ENCODE measurements at regions not wholly inside any gene's neighbourhood (a gene's known extent, or its start where the extent isn't known, plus 50 kb on each side); places are given as distances from the start of the nearest gene placed in this dataset.
A peak's percentile ranks its signal among the peaks of the same experiment; 100 is the strongest.

GRCh38 chr2:221176667-221177066 lies 395.4 kb downstream of the EPHA4 start:
- Histone ChIP-seq H3K9ac (ENCODE audit: low read length) (no peak overlapping the region), H3K4me3 (ENCODE audit: low read length) (no peak overlapping the region), H3K4me2 (ENCODE audit: low read length) (no peak overlapping the region), H2AK5ac (ENCODE audit: low read length) (no peak overlapping the region), H4K8ac (ENCODE audit: low read depth, low read length) (no peak overlapping the region), H3K4ac (ENCODE audit: low read depth, low read length) (no peak overlapping the region), H3K36me3 (ENCODE audit: control insufficient read depth, insufficient read depth, low read length) (no peaks in the 10 kb centered on the region), H3K4me1 (ENCODE audit: control insufficient read depth, low read depth, low read length) (no peaks in the 10 kb centered on the region), H3K56ac (ENCODE audit: low read length) (no peak overlapping the region), H2BK15ac (replicated peaks; ENCODE audit: low read depth) (no peak overlapping the region), H3K79me2 (ENCODE audit: control insufficient read depth, insufficient read depth, low read length) (no peaks in the 10 kb centered on the region), H3K79me1 (ENCODE audit: low read length) (no peaks in the 10 kb centered on the region), H4K5ac (ENCODE audit: low read length) (no peak overlapping the region), H3K18ac (ENCODE audit: low read length) (no peak overlapping the region), H3K27me3 (ENCODE audit: insufficient read depth, low read length, poor library complexity) (no peaks in the 10 kb centered on the region), H2BK120ac (ENCODE audit: low read depth, low read length) (no peak overlapping the region), H3K23ac (ENCODE audit: low read length) (no peak overlapping the region), H2BK5ac (ENCODE audit: low read length) (no peak overlapping the region), H3K27ac (ENCODE audit: low read depth, low read length) (no peak overlapping the region)
- WGBS (ENCODE audit: extremely low coverage, insufficient coverage, low lambda C conversion rate): no CpG with 5 or more reads among the region's 6 CpGs
- no peak for DNase-seq

DNA sequence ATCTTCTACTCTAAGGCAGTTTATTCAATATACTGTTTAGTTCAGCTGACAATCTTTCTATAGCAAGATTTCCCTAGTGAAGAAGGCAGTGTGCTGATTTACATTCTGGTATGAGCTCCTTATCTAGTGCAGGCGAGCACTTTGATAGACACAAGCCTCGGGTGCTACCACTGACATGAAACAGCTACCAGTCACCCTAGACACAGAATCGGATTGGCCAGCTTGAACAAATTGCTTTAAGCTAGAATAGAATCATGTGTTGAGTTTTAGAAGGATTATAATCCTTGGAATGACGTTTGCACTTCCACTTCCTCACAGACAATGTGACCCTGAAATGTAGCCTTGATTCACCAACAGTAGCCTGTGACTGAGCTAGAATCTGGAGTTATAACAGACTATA lies 394.0 kb downstream of the EPHA4 start:
- Histone ChIP-seq H3K27ac (ENCODE audit: low read depth, low read length) (no peak overlapping the region), H3K79me1 (ENCODE audit: low read length) (no peaks in the 10 kb centered on the region), H3K9ac (ENCODE audit: low read length) (no peak overlapping the region), H3K56ac (ENCODE audit: low read length) (no peak overlapping the region), H3K4me2 (ENCODE audit: low read length) (no peak overlapping the region), H3K4me3 (ENCODE audit: low read length) (no peak overlapping the region), H3K4me1 (ENCODE audit: control insufficient read depth, low read depth, low read length) (no peaks in the 10 kb centered on the region), H3K36me3 (ENCODE audit: control insufficient read depth, insufficient read depth, low read length) (no peaks in the 10 kb centered on the region), H2BK120ac (ENCODE audit: low read depth, low read length) (no peak overlapping the region), H3K4ac (ENCODE audit: low read depth, low read length) (no peak overlapping the region), H2BK15ac (replicated peaks; ENCODE audit: low read depth) (no peak overlapping the region), H2AK5ac (ENCODE audit: low read length) (no peak overlapping the region), H4K8ac (ENCODE audit: low read depth, low read length) (no peak overlapping the region), H3K79me2 (ENCODE audit: control insufficient read depth, insufficient read depth, low read length) (no peaks in the 10 kb centered on the region), H4K5ac (ENCODE audit: low read length) (no peak overlapping the region), H3K18ac (ENCODE audit: low read length) (no peak overlapping the region), H3K23ac (ENCODE audit: low read length) (no peak overlapping the region), H3K27me3 (ENCODE audit: insufficient read depth, low read length, poor library complexity) (no peaks in the 10 kb centered on the region), H2BK5ac (ENCODE audit: low read length) (no peak overlapping the region)
- no peak for DNase-seq
- no CpG with 5 or more reads among the region's 4 CpGs for WGBS (ENCODE audit: extremely low coverage, insufficient coverage, low lambda C conversion rate)

DNA sequence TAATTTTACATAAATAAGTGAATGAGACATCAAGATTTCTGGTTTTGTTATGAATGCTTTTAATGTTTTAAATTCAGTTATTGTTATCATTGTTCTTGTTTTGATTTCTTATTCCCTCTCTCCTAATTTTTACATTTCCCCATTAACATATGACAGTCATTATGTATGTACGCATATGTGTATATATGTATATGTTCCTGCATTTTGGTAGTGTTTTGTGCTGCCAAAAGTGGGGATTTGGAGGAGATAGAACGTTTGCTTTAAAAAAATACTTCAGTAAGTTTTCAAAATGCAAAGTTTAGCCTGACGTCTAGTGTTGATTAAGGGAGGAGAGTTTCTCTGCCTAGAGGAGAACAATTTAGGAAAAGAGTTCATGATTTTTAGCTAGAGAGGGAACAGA lies 385.2 kb downstream of the EPHA4 start:
- H3K79me2 ChIP-seq (ENCODE audit: control insufficient read depth, insufficient read depth, low read length): no peaks in the 10 kb centered on the region
- H2BK120ac ChIP-seq (ENCODE audit: low read depth, low read length): no peak overlapping the region
- H4K5ac ChIP-seq (ENCODE audit: low read length): no peak overlapping the region
- no CpG with 5 or more reads among the region's 3 CpGs for WGBS (ENCODE audit: extremely low coverage, insufficient coverage, low lambda C conversion rate)
- no peak overlapping the region for H3K27ac ChIP-seq (ENCODE audit: low read depth, low read length)
- no peak overlapping the region for H3K4me3 ChIP-seq (ENCODE audit: low read length)
- no peak overlapping the region for H3K9ac ChIP-seq (ENCODE audit: low read length)
- H3K4ac ChIP-seq (ENCODE audit: low read depth, low read length): no peak overlapping the region
- no peak overlapping the region for H2BK5ac ChIP-seq (ENCODE audit: low read length)
- H3K4me2 ChIP-seq (ENCODE audit: low read length): no peak overlapping the region
- H2AK5ac ChIP-seq (ENCODE audit: low read length): no peak overlapping the region
- H4K8ac ChIP-seq (ENCODE audit: low read depth, low read length): no peak overlapping the region
- H3K79me1 ChIP-seq (ENCODE audit: low read length): no peaks in the 10 kb centered on the region
- no peak for DNase-seq
- H3K23ac ChIP-seq (ENCODE audit: low read length): no peak overlapping the region
- no peak overlapping the region for H3K18ac ChIP-seq (ENCODE audit: low read length)
- H2BK15ac ChIP-seq (replicated peaks; ENCODE audit: low read depth): no peak overlapping the region
- H3K36me3 ChIP-seq (ENCODE audit: control insufficient read depth, insufficient read depth, low read length): no peaks in the 10 kb centered on the region
- no peaks in the 10 kb centered on the region for H3K27me3 ChIP-seq (ENCODE audit: insufficient read depth, low read length, poor library complexity)
- no peak overlapping the region for H3K56ac ChIP-seq (ENCODE audit: low read length)
- no peaks in the 10 kb centered on the region for H3K4me1 ChIP-seq (ENCODE audit: control insufficient read depth, low read depth, low read length)

DNA sequence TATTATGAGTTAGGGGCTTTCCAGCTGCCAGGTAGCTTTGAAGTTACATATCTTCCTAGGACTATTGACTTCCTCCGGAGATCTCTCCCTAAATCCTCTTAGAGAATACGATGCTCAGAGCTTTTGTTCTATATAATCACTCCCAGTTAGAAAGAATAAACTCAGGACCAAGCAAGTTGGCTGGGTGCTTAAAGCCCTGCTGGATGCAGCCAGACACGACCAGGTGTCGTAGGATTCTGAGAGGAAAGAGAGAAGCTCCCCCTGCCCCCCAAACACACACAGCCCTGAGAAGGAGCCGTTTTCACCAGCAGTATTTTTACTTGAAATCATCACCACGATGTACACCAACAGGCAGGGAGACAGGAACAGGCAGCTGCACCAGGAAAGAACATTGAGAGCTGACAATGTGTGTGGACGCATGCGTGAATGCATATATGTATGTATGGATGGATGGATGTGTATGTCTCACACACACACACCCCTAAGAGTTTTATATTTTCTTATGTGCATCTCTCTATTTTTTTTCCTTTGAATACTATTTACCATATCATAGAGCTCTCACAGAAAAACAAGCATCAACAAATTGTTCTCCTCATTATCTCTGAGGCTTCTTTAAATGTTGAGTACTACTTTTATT lies 382.6 kb downstream of the EPHA4 start:
- Histone ChIP-seq H3K4me2 (ENCODE audit: low read length) (no peak overlapping the region), H3K23ac (ENCODE audit: low read length) (no peak overlapping the region), H3K79me2 (ENCODE audit: control insufficient read depth, insufficient read depth, low read length) (no peaks in the 10 kb centered on the region), H2BK15ac (replicated peaks; ENCODE audit: low read depth) (no peak overlapping the region), H3K79me1 (ENCODE audit: low read length) (no peaks in the 10 kb centered on the region), H3K27me3 (ENCODE audit: insufficient read depth, low read length, poor library complexity) (no peaks in the 10 kb centered on the region), H3K4ac (ENCODE audit: low read depth, low read length) (no peak overlapping the region), H2AK5ac (ENCODE audit: low read length) (no peak overlapping the region), H4K5ac (ENCODE audit: low read length) (no peak overlapping the region), H3K9ac (ENCODE audit: low read length) (no peak overlapping the region), H3K4me1 (ENCODE audit: control insufficient read depth, low read depth, low read length) (no peaks in the 10 kb centered on the region), H3K4me3 (ENCODE audit: low read length) (no peak overlapping the region), H3K56ac (ENCODE audit: low read length) (no peak overlapping the region), H3K18ac (ENCODE audit: low read length) (no peak overlapping the region), H2BK120ac (ENCODE audit: low read depth, low read length) (no peak overlapping the region), H2BK5ac (ENCODE audit: low read length) (no peak overlapping the region), H3K36me3 (ENCODE audit: control insufficient read depth, insufficient read depth, low read length) (no peaks in the 10 kb centered on the region), H3K27ac (ENCODE audit: low read depth, low read length) (no peak overlapping the region), H4K8ac (ENCODE audit: low read depth, low read length) (no peak overlapping the region)
- DNase-seq: peak; percentile 1
- WGBS (ENCODE audit: extremely low coverage, insufficient coverage, low lambda C conversion rate): no CpG with 5 or more reads among the region's 8 CpGs

GRCh38 chr2:221195829-221196228 lies 376.3 kb downstream of the EPHA4 start:
- Histone ChIP-seq H3K27me3 (ENCODE audit: insufficient read depth, low read length, poor library complexity) (no peaks in the 10 kb centered on the region), H2AK5ac (ENCODE audit: low read length) (no peak overlapping the region), H3K56ac (ENCODE audit: low read length) (no peak overlapping the region), H3K4me1 (ENCODE audit: control insufficient read depth, low read depth, low read length) (no peaks in the 10 kb centered on the region), H2BK15ac (replicated peaks; ENCODE audit: low read depth) (no peak overlapping the region), H2BK5ac (ENCODE audit: low read length) (no peak overlapping the region), H3K36me3 (ENCODE audit: control insufficient read depth, insufficient read depth, low read length) (no peaks in the 10 kb centered on the region), H3K79me2 (ENCODE audit: control insufficient read depth, insufficient read depth, low read length) (no peaks in the 10 kb centered on the region), H3K4me3 (ENCODE audit: low read length) (no peak overlapping the region), H4K8ac (ENCODE audit: low read depth, low read length) (no peak overlapping the region), H3K4me2 (ENCODE audit: low read length) (no peak overlapping the region), H3K18ac (ENCODE audit: low read length) (no peak overlapping the region), H4K5ac (ENCODE audit: low read length) (no peak overlapping the region), H3K79me1 (ENCODE audit: low read length) (no peaks in the 10 kb centered on the region), H3K9ac (ENCODE audit: low read length) (no peak overlapping the region), H2BK120ac (ENCODE audit: low read depth, low read length) (no peak overlapping the region), H3K4ac (ENCODE audit: low read depth, low read length) (no peak overlapping the region), H3K27ac (ENCODE audit: low read depth, low read length) (no peak overlapping the region), H3K23ac (ENCODE audit: low read length) (no peak overlapping the region)
- no CpG with 5 or more reads among the region's 1 CpG for WGBS (ENCODE audit: extremely low coverage, insufficient coverage, low lambda C conversion rate)
- DNase-seq: peak; percentile 59

GRCh38 chr2:221197225-221197856 lies 374.8 kb downstream of the EPHA4 start:
- Histone ChIP-seq H3K4me3 (ENCODE audit: low read length) (no peak overlapping the region), H3K79me2 (ENCODE audit: control insufficient read depth, insufficient read depth, low read length) (no peaks in the 10 kb centered on the region), H3K4me2 (ENCODE audit: low read length) (no peak overlapping the region), H3K23ac (ENCODE audit: low read length) (no peak overlapping the region), H3K9ac (ENCODE audit: low read length) (no peak overlapping the region), H2BK5ac (ENCODE audit: low read length) (no peak overlapping the region), H3K36me3 (ENCODE audit: control insufficient read depth, insufficient read depth, low read length) (no peaks in the 10 kb centered on the region), H3K79me1 (ENCODE audit: low read length) (no peaks in the 10 kb centered on the region), H3K27me3 (ENCODE audit: insufficient read depth, low read length, poor library complexity) (no peaks in the 10 kb centered on the region), H3K56ac (ENCODE audit: low read length) (no peak overlapping the region), H3K4me1 (ENCODE audit: control insufficient read depth, low read depth, low read length) (no peaks in the 10 kb centered on the region), H4K5ac (ENCODE audit: low read length) (no peak overlapping the region), H4K8ac (ENCODE audit: low read depth, low read length) (no peak overlapping the region), H2BK15ac (replicated peaks; ENCODE audit: low read depth) (no peak overlapping the region), H2AK5ac (ENCODE audit: low read length) (no peak overlapping the region), H3K27ac (ENCODE audit: low read depth, low read length) (no peak overlapping the region), H2BK120ac (ENCODE audit: low read depth, low read length) (no peak overlapping the region), H3K4ac (ENCODE audit: low read depth, low read length) (no peak overlapping the region), H3K18ac (ENCODE audit: low read length) (no peak overlapping the region)
- DNase-seq: no peak
- WGBS (ENCODE audit: extremely low coverage, insufficient coverage, low lambda C conversion rate): no CpG with 5 or more reads among the region's 4 CpGs

Data from mesendoderm (in vitro differentiated cells).